NB4 (cell line): ENCODE measurements at regions not wholly inside any gene's neighbourhood (a gene's known extent, or its start where the extent isn't known, plus 50 kb on each side); places are given as distances from the start of the nearest gene placed in this dataset.

Experiments used
- DNase-seq: peaks from one replicate; pipeline ENCODE4 v3.0.0; 2010; ENCODE audit warnings: low read depth
- H3K4me3 ChIP-seq: one replicate; pipeline ENCODE4 v1.5.1; 2011; ENCODE audit warnings: mild to moderate bottlenecking, low read depth, low read length, moderate library complexity
- MYC ChIP-seq: IDR thresholded peaks from 2 replicates; pipeline ENCODE4 v1.6.1; 2011; ENCODE audit warnings: low read depth, low read length
- POLR2A ChIP-seq: IDR thresholded peaks from 2 replicates; pipeline ENCODE4 v1.6.1; 2011; ENCODE audit warnings: mild to moderate bottlenecking; ENCODE audit not compliant: insufficient read length; ENCODE audit errors: extremely low read depth
- TF ChIP-seq, protein P1 (sequence below): IDR thresholded peaks from one replicate; pipeline ENCODE4 v1.5.1; 2012; ENCODE audit warnings: low read depth, low read length
- TF ChIP-seq, protein P2 (sequence below): IDR thresholded peaks from 2 replicates; pipeline ENCODE4 v1.6.1; 2011; ENCODE audit warnings: low read depth, low read length

DNA sequence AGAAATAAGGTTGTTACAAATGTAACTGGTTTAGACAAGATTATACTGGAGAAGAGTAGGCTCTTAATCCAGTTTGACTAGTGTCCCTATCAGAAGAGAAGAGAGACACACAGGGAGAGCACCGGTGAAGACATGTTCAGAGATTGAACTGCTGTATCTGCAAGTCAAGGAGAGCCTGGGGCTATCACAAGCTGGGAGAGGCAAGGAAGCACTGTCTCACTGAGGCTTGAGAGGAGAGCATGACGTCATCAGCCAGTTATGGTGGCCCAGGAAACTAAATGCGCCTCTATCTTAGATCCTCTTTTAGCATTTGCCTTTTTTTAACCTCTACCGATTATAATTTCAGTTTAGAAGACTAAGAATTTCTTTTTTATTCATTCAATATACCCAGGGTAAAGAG is 583.4 kb downstream of the TRAM1L1 start:
- DNase-seq, result no peak

DNA sequence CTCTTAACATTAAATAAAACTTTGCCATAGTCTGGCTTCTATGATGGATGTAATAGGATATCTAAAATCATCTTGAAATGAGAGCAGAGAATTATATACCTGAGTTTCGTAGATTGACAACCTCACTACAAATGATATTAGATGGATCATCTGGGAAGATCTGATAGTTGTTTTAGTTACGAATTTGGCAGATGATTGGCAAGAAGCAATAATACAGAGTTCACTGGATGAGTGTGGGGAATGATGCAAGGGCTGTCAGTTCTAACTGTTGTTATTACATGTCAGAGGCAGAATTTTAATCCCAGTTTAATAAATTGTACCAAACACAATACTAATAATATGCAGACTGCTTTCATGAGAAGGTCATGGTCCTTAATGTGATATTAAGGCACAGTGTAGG is 585.2 kb downstream of the TRAM1L1 start:
- H3K4me3 ChIP-seq, result no peak overlapping the region
- TF ChIP-seq POLR2A (no peak), MYC (no peak)
- TF ChIP-seq, protein P1, sequence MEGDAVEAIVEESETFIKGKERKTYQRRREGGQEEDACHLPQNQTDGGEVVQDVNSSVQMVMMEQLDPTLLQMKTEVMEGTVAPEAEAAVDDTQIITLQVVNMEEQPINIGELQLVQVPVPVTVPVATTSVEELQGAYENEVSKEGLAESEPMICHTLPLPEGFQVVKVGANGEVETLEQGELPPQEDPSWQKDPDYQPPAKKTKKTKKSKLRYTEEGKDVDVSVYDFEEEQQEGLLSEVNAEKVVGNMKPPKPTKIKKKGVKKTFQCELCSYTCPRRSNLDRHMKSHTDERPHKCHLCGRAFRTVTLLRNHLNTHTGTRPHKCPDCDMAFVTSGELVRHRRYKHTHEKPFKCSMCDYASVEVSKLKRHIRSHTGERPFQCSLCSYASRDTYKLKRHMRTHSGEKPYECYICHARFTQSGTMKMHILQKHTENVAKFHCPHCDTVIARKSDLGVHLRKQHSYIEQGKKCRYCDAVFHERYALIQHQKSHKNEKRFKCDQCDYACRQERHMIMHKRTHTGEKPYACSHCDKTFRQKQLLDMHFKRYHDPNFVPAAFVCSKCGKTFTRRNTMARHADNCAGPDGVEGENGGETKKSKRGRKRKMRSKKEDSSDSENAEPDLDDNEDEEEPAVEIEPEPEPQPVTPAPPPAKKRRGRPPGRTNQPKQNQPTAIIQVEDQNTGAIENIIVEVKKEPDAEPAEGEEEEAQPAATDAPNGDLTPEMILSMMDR, result no peak
- TF ChIP-seq, protein P2, sequence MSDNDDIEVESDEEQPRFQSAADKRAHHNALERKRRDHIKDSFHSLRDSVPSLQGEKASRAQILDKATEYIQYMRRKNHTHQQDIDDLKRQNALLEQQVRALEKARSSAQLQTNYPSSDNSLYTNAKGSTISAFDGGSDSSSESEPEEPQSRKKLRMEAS, result no peak
- DNase-seq, result no peak

More for the DNA sequence above, 583.4 kb downstream of the TRAM1L1 start:
- TF ChIP-seq MYC (no peak), POLR2A (no peak)
- TF ChIP-seq, protein P2, result no peak
- TF ChIP-seq, protein P1, result no peak
- no peak overlapping the region for H3K4me3 ChIP-seq

DNA sequence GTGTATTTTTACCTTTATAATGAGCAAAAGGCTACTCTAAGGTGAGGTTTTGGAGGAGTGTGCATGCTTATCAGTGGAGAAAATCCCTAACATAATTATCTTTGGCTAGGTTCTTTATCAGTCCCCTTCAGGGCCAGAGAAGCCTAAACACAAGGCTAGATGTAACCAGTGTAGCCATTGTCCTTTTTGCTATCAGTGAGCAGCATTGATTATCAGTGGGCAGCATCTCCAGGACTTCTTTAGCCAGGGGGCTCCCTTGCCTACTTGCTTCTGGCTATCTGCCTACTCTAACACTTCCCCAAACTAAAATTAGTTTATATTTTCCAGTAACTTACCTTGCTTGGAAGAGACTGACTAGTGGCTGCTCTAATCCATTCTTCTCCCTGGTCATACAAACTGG is 595.6 kb downstream of the TRAM1L1 start:
- TF ChIP-seq, protein P2, result no peak
- TF ChIP-seq POLR2A, result no peak
- TF ChIP-seq MYC, result no peak
- TF ChIP-seq, protein P1, result no peak
- H3K4me3 ChIP-seq, result no peak overlapping the region
- DNase-seq, result no peak

DNA sequence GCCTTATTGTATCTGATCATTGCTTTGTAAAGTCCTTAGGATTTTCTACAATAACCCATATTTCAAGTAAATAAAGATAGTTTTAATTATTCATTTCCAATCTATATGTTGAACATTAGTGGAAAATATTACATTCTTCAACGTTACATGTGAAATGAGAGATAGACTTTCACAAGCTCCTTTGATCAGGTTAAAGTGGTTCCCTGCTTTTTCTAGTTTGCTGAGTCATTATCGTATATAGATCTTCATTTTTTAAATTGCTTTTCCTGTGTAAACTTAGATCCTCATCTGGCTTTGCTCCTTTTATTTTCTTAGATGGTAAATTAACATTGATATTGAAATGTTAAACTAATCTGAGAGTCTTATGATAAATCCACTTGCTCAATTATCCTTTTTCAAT is 599.0 kb downstream of the TRAM1L1 start:
- TF ChIP-seq, protein P1, result no peak
- TF ChIP-seq MYC (no peak), POLR2A (no peak)
- TF ChIP-seq, protein P2, result no peak
- no peak for DNase-seq
- H3K4me3 ChIP-seq, result no peak overlapping the region

DNA sequence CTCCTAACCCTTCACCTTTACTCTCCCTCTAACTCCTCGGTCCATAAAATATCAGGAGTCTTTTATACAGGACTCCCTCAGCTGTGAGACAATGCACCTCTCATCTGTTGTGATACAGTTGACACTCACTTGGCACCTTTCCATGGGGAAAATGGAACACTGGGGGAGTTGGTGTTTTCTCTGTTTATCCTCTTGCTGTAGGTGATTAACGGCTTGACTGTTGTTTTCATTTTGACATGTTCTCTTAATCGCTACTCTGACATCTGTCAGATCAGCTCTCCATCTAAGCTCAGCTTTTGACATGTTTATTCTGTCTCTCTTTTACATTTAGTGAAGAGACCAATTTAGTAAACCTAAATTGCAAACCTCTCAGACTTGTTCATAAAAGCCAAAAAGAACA is 604.8 kb downstream of the TRAM1L1 start:
- no peak overlapping the region for H3K4me3 ChIP-seq
- no peak for DNase-seq
- TF ChIP-seq, protein P1, result no peak
- TF ChIP-seq, protein P2, result no peak
- no peak for TF ChIP-seq POLR2A
- TF ChIP-seq MYC, result no peak

DNA sequence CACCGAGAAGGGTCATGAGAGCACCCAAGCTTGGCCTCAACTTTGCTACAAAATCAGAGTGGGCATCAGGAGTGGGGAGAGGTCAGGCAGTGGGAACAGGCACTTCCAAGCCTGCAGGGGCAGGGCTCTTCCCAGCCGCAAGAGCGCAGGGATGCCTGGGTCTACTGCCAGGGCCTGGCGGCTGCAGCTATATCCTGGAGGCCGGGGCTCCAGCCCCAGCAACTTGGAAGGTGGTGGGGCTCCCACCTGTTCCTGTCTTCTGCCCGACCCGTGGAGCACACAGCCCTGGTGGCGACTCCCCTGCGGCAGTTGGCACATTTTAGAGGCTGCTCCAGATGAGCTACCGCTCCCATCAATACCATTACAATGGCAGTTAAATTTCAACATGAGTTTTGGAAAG is 607.0 kb downstream of the TRAM1L1 start:
- TF ChIP-seq, protein P2, result no peak
- TF ChIP-seq POLR2A, result no peak
- no peak for TF ChIP-seq MYC
- TF ChIP-seq, protein P1, result no peak
- no peak for DNase-seq
- no peak overlapping the region for H3K4me3 ChIP-seq
